ENCODE measurements at regions not wholly inside any gene's neighbourhood (a gene's known extent, or its start where the extent isn't known, plus 50 kb on each side); places are given as distances from the start of the nearest gene placed in this dataset.
A peak's percentile ranks its signal among the peaks of the same experiment; 100 is the strongest.

DNA sequence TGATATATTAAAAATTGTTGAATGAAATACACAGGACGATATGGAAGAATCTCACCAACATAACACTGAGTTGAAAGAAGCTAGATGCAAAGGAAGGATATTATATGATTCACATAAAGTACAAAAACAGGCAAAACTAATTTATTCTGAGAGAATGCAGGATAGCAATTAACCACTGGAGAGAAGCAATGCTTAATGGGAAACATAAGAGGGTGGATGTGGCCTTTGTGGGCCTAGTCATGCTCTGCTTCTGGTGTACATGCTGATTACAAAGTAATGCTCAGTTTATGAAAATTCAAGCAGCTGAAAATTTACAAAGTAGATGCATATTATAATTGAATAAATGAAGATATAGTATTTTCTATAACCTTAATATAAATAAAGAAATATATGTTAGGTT, 326.4 kb upstream of the ADAMTS5 start:
- Mint-ChIP-seq H3K9me3 (peaks cover 19% of the 10 kb centered on the region), H3K4me1 (peaks cover 32% of the 10 kb centered on the region), H3K36me3 (ENCODE audit: low read depth) (no peaks in the 10 kb centered on the region), H3K27me3 (ENCODE audit: low read depth) (peaks cover 4% of the 10 kb centered on the region), H3K4me3 (no peak overlapping the region), H3K27ac (peak overlapping the region; percentile 85 to 96 (median 86))
- TF ChIP-seq, protein P1, sequence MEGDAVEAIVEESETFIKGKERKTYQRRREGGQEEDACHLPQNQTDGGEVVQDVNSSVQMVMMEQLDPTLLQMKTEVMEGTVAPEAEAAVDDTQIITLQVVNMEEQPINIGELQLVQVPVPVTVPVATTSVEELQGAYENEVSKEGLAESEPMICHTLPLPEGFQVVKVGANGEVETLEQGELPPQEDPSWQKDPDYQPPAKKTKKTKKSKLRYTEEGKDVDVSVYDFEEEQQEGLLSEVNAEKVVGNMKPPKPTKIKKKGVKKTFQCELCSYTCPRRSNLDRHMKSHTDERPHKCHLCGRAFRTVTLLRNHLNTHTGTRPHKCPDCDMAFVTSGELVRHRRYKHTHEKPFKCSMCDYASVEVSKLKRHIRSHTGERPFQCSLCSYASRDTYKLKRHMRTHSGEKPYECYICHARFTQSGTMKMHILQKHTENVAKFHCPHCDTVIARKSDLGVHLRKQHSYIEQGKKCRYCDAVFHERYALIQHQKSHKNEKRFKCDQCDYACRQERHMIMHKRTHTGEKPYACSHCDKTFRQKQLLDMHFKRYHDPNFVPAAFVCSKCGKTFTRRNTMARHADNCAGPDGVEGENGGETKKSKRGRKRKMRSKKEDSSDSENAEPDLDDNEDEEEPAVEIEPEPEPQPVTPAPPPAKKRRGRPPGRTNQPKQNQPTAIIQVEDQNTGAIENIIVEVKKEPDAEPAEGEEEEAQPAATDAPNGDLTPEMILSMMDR (IDR thresholded peaks at IDR 0.05; ENCODE audit: unreplicated experiment in 3 of 3): no peak

DNA sequence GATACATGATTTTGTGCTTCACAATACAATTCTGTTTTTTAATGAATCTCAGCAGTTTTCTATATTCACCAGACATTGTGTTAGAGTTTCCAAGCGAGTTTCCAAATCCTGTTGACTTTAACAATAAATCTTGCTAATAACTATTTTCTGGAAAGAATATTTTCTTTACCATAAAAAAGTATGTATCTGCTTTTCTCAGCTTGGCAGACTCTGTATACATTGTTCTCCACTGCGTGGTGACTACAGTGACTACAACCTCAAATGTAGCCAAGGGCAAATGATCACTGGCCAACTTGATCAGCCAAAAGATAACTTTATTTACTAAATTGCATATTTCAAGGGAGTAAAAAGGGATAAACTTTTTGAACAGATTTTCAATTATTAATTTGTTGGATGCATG, 325.9 kb upstream of the ADAMTS5 start:
- TF ChIP-seq, protein P1 (IDR thresholded peaks at IDR 0.05; ENCODE audit: unreplicated experiment in 3 of 3): no peak
- H3K4me3 Mint-ChIP-seq: no peak overlapping the region
- H3K4me1 Mint-ChIP-seq: peaks cover 36% of the 10 kb centered on the region
- no peaks in the 10 kb centered on the region for H3K36me3 Mint-ChIP-seq (ENCODE audit: low read depth)
- H3K27ac Mint-ChIP-seq: peak overlapping the region; percentile 85 to 96 (median 86)
- H3K9me3 Mint-ChIP-seq: peaks cover 23% of the 10 kb centered on the region
- peaks cover 4% of the 10 kb centered on the region for H3K27me3 Mint-ChIP-seq (ENCODE audit: low read depth)

DNA sequence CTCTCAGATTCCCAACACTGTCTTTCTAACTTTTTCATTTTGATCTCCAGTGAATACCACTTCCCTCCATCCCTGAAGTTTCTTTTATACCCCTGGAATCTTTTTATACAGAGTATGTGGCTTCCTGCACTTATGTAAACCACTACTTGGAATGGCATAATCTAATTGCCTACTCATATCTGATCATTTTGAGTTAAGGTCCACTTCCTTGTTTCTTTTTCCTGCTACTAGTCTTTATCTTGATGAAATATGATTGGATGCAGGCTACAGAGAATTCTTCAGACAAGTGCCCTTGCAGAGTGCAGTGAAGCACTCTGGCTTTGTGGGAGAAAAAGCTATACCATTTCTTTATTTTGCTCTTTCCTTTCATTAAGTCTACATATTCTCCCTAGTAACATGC, 325.3 kb upstream of the ADAMTS5 start:
- peaks cover 42% of the 10 kb centered on the region for H3K4me1 Mint-ChIP-seq
- no peaks in the 10 kb centered on the region for H3K36me3 Mint-ChIP-seq (ENCODE audit: low read depth)
- TF ChIP-seq, protein P1 (IDR thresholded peaks at IDR 0.05; ENCODE audit: unreplicated experiment in 3 of 3): no peak
- peaks cover 26% of the 10 kb centered on the region for H3K9me3 Mint-ChIP-seq
- no peak overlapping the region for H3K4me3 Mint-ChIP-seq
- H3K27ac Mint-ChIP-seq: peak overlapping the region; percentile 85 to 96 (median 86)
- H3K27me3 Mint-ChIP-seq (ENCODE audit: low read depth): peaks cover 4% of the 10 kb centered on the region

DNA sequence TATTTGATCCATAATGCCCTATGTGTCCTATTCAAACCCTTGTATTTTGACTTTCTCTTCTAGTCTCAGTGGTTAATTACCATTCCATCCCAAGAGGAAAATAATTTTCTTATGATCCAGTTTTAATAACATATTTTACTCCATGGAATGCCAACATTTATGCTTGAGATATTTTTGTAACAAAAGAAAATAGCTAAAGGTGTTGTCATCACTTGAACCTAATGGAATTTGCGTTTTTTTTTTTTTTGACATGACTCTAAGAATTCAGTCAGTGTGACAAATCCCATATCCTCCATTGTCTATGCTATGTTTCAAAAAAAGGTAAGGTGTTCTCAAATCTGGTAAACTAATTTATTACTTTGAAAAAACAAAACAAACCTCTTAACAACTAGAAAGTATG, 324.1 kb upstream of the ADAMTS5 start:
- Mint-ChIP-seq H3K27ac (peak overlapping the region in 2 of 3 experiments; percentile 82 to 85), H3K27me3 (ENCODE audit: low read depth) (peaks cover 4% of the 10 kb centered on the region), H3K4me3 (no peak overlapping the region), H3K9me3 (peaks cover 21% of the 10 kb centered on the region), H3K36me3 (ENCODE audit: low read depth) (no peaks in the 10 kb centered on the region), H3K4me1 (peaks cover 49% of the 10 kb centered on the region)
- TF ChIP-seq, protein P1 (IDR thresholded peaks at IDR 0.05; ENCODE audit: unreplicated experiment in 3 of 3): no peak

DNA sequence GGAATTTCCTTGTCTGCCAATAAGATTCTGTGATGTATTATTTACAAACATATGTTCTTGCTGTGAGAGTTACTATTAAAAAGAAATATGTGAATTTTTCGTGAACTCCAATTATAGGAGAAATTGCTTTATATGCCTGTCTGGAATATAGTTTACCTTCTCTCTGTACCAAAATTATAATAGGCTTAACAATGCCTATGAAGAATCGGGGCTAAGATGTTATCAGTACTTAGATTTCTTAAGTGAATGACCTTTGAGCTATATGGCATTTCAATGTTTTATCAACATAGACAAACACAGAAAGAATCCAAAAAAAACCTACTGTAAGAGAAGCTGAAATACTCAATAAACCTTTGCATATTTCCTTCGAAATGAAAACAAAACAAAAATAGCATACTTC, 323.1 kb upstream of the ADAMTS5 start:
- Mint-ChIP-seq H3K27me3 (ENCODE audit: low read depth) (peaks cover 4% of the 10 kb centered on the region), H3K9me3 (peaks cover 18% of the 10 kb centered on the region), H3K27ac (peak overlapping the region in 2 of 3 experiments; percentile 82 to 85), H3K4me1 (peaks cover 49% of the 10 kb centered on the region), H3K36me3 (ENCODE audit: low read depth) (no peaks in the 10 kb centered on the region), H3K4me3 (no peak overlapping the region)
- TF ChIP-seq, protein P1 (IDR thresholded peaks at IDR 0.05; ENCODE audit: unreplicated experiment in 3 of 3): no peak

DNA sequence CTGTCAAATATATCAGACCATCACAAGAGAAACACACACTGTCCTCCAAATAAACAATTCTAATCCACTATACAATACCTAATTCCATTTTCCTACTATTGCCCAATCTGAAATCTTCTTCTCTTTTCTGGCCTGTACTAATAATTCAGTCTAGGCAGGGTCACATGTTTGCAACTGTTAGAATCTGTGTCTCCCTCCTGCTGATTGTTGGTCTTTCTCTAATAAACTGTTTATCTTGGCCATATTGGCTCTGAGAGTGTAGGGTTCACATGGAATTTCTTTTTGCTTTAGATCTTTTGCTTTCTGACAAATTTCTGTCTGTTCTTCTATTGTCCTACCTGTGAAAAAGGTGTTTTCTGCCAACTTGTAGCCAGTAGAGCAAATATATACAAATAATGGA, 319.9 kb upstream of the ADAMTS5 start:
- H3K36me3 Mint-ChIP-seq (ENCODE audit: low read depth): no peaks in the 10 kb centered on the region
- peaks cover 7% of the 10 kb centered on the region for H3K9me3 Mint-ChIP-seq
- H3K27ac Mint-ChIP-seq: peak overlapping the region in 2 of 3 experiments; percentile 53 to 62
- H3K4me3 Mint-ChIP-seq: no peak overlapping the region
- H3K27me3 Mint-ChIP-seq (ENCODE audit: low read depth): no peaks in the 10 kb centered on the region
- peaks cover 34% of the 10 kb centered on the region for H3K4me1 Mint-ChIP-seq
- TF ChIP-seq, protein P1 (IDR thresholded peaks at IDR 0.05; ENCODE audit: unreplicated experiment in 3 of 3): no peak

Data from nephron (organoid).